Endothelial cell (in vitro differentiated cells): ENCODE measurements at regions not wholly inside any gene's neighbourhood (a gene's known extent, or its start where the extent isn't known, plus 50 kb on each side); places are given as distances from the start of the nearest gene placed in this dataset.

Source experiments
- DNase-seq: peaks from one replicate; pipeline ENCODE4 v3.0.0; 2021; ENCODE audit warnings: low spot score
- H3K27ac Mint-ChIP-seq: one replicate; pipeline ENCODE4 v1.8.0; 2021; ENCODE audit warnings: mixed read lengths, inconsistent platforms; ENCODE audit not compliant: unreplicated experiment
- H3K27me3 Mint-ChIP-seq: one replicate; pipeline ENCODE4 v1.8.0; 2021; ENCODE audit warnings: mild to moderate bottlenecking, moderate library complexity, mixed read lengths, inconsistent platforms; ENCODE audit not compliant: unreplicated experiment
- H3K36me3 Mint-ChIP-seq: one replicate; pipeline ENCODE4 v1.8.0; 2021; ENCODE audit warnings: mild to moderate bottlenecking, low read depth, mixed read lengths, inconsistent platforms; ENCODE audit not compliant: unreplicated experiment
- H3K4me1 Mint-ChIP-seq: one replicate; pipeline ENCODE4 v1.8.0; 2021; ENCODE audit warnings: mild to moderate bottlenecking, mixed read lengths, inconsistent platforms; ENCODE audit not compliant: unreplicated experiment
- H3K4me3 Mint-ChIP-seq: one replicate; pipeline ENCODE4 v1.8.0; 2021; ENCODE audit warnings: mild to moderate bottlenecking, mixed read lengths, inconsistent platforms; ENCODE audit not compliant: unreplicated experiment
- H3K9me3 Mint-ChIP-seq: one replicate; pipeline ENCODE4 v1.8.0; 2021; ENCODE audit warnings: mixed read lengths, inconsistent platforms; ENCODE audit not compliant: unreplicated experiment
- TF ChIP-seq, protein P1 (sequence below): fragments of 200-600 bp; sonication (generic); IDR thresholded peaks from one replicate; pipeline ENCODE4 v1.5.0; 2021; ENCODE audit warnings: antibody characterized with exemption; ENCODE audit not compliant: unreplicated experiment

DNA sequence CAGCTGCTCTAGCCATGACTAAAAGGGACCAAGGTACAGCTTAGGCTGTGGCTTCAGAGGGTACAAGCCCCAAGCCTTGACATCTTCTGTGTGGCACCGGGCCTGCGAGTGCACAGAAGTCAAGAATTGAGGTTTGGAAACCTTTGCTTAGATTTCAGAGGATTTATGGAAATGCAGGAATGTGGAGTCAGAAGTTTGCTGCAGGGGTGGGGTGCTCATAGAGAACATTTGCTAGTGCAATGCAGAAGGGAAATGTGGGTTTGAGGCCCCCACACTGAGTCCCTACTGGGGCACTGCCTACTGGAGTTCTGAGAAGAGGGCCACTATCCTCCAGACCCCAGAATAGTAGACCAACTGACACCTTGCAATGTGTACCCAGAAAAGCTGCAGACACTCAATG lies 624.9 kb upstream of the FTMT start:
- TF ChIP-seq, protein P1, sequence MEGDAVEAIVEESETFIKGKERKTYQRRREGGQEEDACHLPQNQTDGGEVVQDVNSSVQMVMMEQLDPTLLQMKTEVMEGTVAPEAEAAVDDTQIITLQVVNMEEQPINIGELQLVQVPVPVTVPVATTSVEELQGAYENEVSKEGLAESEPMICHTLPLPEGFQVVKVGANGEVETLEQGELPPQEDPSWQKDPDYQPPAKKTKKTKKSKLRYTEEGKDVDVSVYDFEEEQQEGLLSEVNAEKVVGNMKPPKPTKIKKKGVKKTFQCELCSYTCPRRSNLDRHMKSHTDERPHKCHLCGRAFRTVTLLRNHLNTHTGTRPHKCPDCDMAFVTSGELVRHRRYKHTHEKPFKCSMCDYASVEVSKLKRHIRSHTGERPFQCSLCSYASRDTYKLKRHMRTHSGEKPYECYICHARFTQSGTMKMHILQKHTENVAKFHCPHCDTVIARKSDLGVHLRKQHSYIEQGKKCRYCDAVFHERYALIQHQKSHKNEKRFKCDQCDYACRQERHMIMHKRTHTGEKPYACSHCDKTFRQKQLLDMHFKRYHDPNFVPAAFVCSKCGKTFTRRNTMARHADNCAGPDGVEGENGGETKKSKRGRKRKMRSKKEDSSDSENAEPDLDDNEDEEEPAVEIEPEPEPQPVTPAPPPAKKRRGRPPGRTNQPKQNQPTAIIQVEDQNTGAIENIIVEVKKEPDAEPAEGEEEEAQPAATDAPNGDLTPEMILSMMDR: no peak
- Mint-ChIP-seq H3K4me3 (no peak overlapping the region), H3K27ac (no peak overlapping the region), H3K9me3 (peaks cover 4% of the 10 kb centered on the region), H3K27me3 (no peaks in the 10 kb centered on the region), H3K4me1 (no peaks in the 10 kb centered on the region), H3K36me3 (no peaks in the 10 kb centered on the region)
- DNase-seq: no peak

DNA sequence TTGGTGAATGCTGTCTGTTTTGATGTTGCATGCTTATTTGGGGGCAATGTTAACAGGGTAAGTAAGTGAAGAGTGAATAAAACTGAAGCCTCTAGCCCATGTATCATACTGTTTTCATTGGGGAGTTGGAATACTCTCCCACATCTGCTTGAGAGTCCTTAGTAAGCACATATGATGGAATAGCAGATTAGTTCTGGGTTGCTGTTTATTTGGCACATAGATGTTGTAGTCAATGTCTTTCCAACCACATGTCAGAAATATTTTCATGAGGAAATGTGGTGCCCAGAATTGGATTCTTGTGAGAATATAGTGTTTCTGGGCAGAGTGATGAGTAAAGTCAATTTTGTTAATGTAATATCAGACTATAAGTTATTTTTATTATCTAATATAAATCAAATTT lies 611.7 kb upstream of the FTMT start:
- Mint-ChIP-seq H3K36me3 (no peaks in the 10 kb centered on the region), H3K4me1 (no peaks in the 10 kb centered on the region), H3K9me3 (no peaks in the 10 kb centered on the region), H3K27ac (no peak overlapping the region), H3K4me3 (no peak overlapping the region), H3K27me3 (no peaks in the 10 kb centered on the region)
- DNase-seq: no peak
- TF ChIP-seq, protein P1: no peak

DNA sequence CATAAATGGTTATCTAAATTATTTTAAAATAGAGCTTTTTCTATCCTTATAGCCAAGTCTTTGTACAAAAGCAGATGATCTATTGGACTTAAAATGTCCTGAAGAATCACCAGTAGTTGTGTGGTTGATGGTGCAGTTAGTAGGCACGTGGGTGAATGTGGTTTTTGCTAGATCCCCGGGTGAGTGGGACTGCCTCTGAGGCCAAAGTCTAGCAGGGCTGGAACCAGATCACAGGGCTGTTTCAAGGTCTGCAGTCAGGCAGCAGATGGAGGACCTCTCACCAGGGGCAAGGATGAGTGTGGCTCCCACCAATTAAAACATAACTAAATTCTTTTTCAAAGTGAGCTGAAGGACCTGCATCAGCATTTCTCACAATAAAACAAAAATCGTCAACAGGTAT lies 604.7 kb upstream of the FTMT start:
- Mint-ChIP-seq H3K4me1 (no peaks in the 10 kb centered on the region), H3K36me3 (no peaks in the 10 kb centered on the region), H3K9me3 (no peaks in the 10 kb centered on the region), H3K27ac (no peak overlapping the region), H3K27me3 (no peaks in the 10 kb centered on the region), H3K4me3 (no peak overlapping the region)
- DNase-seq: no peak
- TF ChIP-seq, protein P1: no peak

- DNase-seq: no peak
- Mint-ChIP-seq H3K4me1 (peaks cover under 1% of the 10 kb centered on the region), H3K27ac (no peak overlapping the region), H3K36me3 (no peaks in the 10 kb centered on the region), H3K9me3 (no peaks in the 10 kb centered on the region), H3K27me3 (no peaks in the 10 kb centered on the region), H3K4me3 (no peak overlapping the region)
- TF ChIP-seq, protein P1: no peak
Observed at GRCh38 chr5:121251954-121252353, 599.7 kb upstream of the FTMT start.

DNA sequence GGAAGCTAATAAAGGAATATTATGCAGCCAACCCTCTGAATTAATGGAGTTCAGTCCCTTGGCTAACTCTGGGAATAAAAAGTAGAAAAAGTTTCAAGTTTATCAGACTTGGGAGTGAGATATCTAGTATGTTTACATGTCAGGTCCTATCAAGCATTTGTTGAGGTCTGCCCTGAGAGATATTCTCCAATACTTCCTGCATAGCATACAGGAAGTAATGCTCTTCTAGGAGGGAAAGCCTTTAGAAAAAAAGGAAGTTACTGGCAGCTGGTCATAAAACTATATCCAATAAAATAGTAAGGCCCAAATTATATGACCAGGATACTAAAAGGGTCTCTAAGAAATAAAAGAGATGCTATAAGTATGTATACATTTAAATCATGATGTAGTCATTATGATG lies 594.1 kb upstream of the FTMT start:
- Mint-ChIP-seq H3K27me3 (peaks cover 2% of the 10 kb centered on the region), H3K36me3 (no peaks in the 10 kb centered on the region), H3K4me3 (no peak overlapping the region), H3K9me3 (no peaks in the 10 kb centered on the region), H3K4me1 (peaks cover 9% of the 10 kb centered on the region), H3K27ac (no peak overlapping the region)
- DNase-seq: no peak
- TF ChIP-seq, protein P1: no peak
